ENCODE measurements at regions not wholly inside any gene's neighbourhood (a gene's known extent, or its start where the extent isn't known, plus 50 kb on each side); places are given as distances from the start of the nearest gene placed in this dataset.

DNA sequence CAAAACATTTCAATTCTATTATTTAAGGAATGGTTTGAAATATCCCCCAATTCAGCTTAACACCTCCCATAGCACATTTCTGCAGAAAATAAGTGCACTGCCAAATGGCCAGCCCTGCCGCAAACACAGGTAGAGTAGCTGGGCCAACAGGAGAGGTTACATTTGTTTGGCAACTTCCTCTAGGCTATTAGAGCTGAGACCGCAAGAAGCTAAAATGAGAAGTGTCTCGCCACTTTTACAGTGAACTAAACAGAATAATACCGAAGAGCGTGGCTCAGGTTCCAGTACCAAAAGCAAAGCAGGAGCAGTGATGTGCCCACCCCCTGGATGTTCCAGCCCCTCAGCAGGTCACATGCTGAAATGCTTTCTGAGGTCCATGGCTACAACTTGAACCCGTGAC, 154.5 kb upstream of the PKN2 start:
- H3K36me3 ChIP-seq (ENCODE audit: control insufficient read depth in 3 of 3, insufficient read depth in 3 of 3, low read length in 3 of 3) = no peaks in the 10 kb centered on the region
- no peak overlapping the region for H3K27ac ChIP-seq (ENCODE audit: low read depth, low read length)
- no peaks in the 10 kb centered on the region for H3K4me1 ChIP-seq (ENCODE audit: control insufficient read depth in 3 of 3, insufficient read depth in 3 of 3, low read length in 3 of 3)
- no peaks in the 10 kb centered on the region for H3K9me3 ChIP-seq (ENCODE audit: control insufficient read depth in 3 of 3, low read length in 3 of 3)
- H3K9ac ChIP-seq (ENCODE audit: low read depth in 1 of 3, low read length in 3 of 3) = no peak overlapping the region
- H3K27me3 ChIP-seq (ENCODE audit: control insufficient read depth in 3 of 3, insufficient read depth in 3 of 3, low read length in 3 of 3) = no peaks in the 10 kb centered on the region
- no peak overlapping the region for H3K4me3 ChIP-seq (ENCODE audit: low read length in 3 of 3)

DNA sequence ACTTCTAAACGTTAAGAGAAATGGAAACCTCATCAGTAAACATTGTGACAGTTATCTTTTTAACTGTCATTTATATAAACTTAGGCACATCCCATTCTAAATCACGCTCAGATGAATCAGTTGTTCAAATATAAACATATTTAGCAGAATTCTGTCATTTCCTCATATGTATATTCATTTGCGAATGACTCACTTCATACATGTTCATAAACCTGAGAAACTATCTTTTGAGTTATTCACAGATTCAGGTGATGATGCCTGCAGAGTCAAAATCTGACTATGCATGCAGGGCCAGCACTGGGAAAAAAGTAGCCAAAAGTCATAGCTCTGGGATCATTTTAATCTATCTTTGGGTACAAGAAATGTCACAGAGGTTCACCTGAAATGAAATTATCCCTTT, 153.8 kb upstream of the PKN2 start:
- Histone ChIP-seq H3K27me3 (ENCODE audit: control insufficient read depth in 3 of 3, insufficient read depth in 3 of 3, low read length in 3 of 3) (no peaks in the 10 kb centered on the region), H3K36me3 (ENCODE audit: control insufficient read depth in 3 of 3, insufficient read depth in 3 of 3, low read length in 3 of 3) (no peaks in the 10 kb centered on the region), H3K9me3 (ENCODE audit: control insufficient read depth in 3 of 3, low read length in 3 of 3) (no peaks in the 10 kb centered on the region), H3K27ac (ENCODE audit: low read depth, low read length) (no peak overlapping the region), H3K9ac (ENCODE audit: low read depth in 1 of 3, low read length in 3 of 3) (no peak overlapping the region), H3K4me1 (ENCODE audit: control insufficient read depth in 3 of 3, insufficient read depth in 3 of 3, low read length in 3 of 3) (no peaks in the 10 kb centered on the region), H3K4me3 (ENCODE audit: low read length in 3 of 3) (no peak overlapping the region)

DNA sequence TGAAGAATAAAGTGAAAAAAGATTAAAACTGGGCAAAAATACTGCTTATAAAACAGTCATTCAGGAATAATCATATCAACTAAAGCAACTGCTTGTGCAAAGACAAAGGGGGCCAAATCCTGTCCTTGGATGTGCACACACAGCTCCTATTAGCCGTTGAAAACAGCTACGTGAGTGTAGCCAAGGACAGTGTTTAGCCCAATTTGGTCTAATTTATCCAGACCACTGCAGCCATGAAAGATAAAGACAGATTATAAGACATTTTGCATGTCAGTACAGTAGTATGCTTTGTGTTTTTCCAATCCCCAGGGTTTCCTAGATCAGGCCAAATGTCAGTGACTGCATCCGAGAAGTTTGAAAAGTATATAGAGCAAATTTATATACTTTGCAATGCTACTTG, 146.3 kb upstream of the PKN2 start:
- H3K4me1 ChIP-seq (ENCODE audit: control insufficient read depth in 3 of 3, insufficient read depth in 3 of 3, low read length in 3 of 3) = no peaks in the 10 kb centered on the region
- H3K9ac ChIP-seq (ENCODE audit: low read depth in 1 of 3, low read length in 3 of 3) = no peak overlapping the region
- no peak overlapping the region for H3K27ac ChIP-seq (ENCODE audit: low read depth, low read length)
- no peaks in the 10 kb centered on the region for H3K27me3 ChIP-seq (ENCODE audit: control insufficient read depth in 3 of 3, insufficient read depth in 3 of 3, low read length in 3 of 3)
- H3K36me3 ChIP-seq (ENCODE audit: control insufficient read depth in 3 of 3, insufficient read depth in 3 of 3, low read length in 3 of 3) = no peaks in the 10 kb centered on the region
- H3K4me3 ChIP-seq (ENCODE audit: low read length in 3 of 3) = no peak overlapping the region
- no peaks in the 10 kb centered on the region for H3K9me3 ChIP-seq (ENCODE audit: control insufficient read depth in 3 of 3, low read length in 3 of 3)

DNA sequence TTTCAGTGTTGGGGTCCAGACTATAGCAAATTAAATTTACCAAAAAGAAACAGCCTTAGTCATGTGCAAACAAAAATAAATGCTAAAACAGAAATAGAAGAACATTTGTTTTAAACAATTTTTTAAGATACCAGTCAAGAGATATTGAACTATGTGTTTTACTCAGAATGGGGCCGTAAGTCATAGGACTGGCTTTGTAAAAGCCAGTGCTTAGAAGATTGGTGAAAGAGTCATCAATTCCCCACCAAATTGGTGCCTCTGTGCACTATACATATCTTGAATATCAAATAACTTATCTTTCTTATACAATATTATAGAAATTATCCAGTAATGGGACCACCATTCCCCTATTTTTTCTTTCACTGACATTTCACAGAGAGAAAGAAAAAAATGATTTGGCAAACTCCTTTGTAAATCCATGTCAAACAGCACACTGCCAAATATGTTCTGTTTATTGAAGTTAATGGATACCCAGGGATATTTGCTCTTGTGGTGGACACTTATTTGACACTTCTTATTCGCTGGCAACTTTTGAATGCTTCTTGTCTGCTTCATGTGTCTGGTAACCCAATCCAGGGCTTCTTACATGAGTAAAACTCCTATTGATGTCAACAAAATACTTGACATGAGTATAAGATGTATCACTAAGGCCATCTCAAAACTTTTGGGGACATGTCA, 145.7 kb upstream of the PKN2 start:
- no peak overlapping the region for H3K27ac ChIP-seq (ENCODE audit: low read depth, low read length)
- no peak overlapping the region for H3K9ac ChIP-seq (ENCODE audit: low read depth in 1 of 3, low read length in 3 of 3)
- no peaks in the 10 kb centered on the region for H3K27me3 ChIP-seq (ENCODE audit: control insufficient read depth in 3 of 3, insufficient read depth in 3 of 3, low read length in 3 of 3)
- no peaks in the 10 kb centered on the region for H3K9me3 ChIP-seq (ENCODE audit: control insufficient read depth in 3 of 3, low read length in 3 of 3)
- H3K36me3 ChIP-seq (ENCODE audit: control insufficient read depth in 3 of 3, insufficient read depth in 3 of 3, low read length in 3 of 3) = no peaks in the 10 kb centered on the region
- no peaks in the 10 kb centered on the region for H3K4me1 ChIP-seq (ENCODE audit: control insufficient read depth in 3 of 3, insufficient read depth in 3 of 3, low read length in 3 of 3)
- no peak overlapping the region for H3K4me3 ChIP-seq (ENCODE audit: low read length in 3 of 3)

DNA sequence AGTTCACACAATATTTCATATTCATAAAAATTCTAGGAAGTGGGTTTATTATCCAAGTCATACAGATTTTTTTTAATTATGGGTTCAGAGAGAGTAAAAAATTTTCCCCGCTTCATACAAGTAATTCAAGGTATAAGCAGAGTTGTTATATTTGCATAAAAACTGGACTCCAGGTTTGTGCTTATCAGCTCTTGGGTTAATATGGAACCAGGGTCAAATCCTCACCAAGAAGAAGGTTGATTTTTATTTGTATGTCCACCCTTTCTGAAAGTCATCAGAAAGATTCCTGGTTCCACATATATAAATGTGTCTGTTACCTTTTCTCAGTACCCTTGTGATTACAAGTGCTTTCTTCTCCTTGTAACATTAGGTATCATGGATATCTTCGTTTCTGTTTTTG, 143.8 kb upstream of the PKN2 start:
- H3K27me3 ChIP-seq (ENCODE audit: control insufficient read depth in 3 of 3, insufficient read depth in 3 of 3, low read length in 3 of 3) = no peaks in the 10 kb centered on the region

DNA sequence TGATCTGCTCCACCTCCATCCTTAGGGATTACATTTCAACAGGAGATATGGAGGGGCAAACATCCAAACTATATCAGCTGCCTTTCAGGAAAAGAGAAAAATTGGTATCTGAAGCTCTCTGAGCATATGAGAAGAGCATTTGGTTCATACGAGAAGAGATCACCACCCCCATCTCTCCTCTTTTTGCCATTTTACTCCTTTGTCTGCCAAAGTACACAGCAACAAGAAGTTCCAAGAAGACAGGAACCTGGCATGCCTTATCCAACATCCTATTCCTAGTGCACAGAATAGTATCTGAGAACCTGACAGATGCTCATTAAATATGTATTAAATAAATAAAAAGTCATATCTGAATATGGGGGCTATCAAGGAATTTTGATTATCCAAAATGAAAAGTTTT, 142.5 kb upstream of the PKN2 start:
- Histone ChIP-seq H3K36me3 (ENCODE audit: control insufficient read depth in 3 of 3, insufficient read depth in 3 of 3, low read length in 3 of 3) (no peaks in the 10 kb centered on the region), H3K27me3 (ENCODE audit: control insufficient read depth in 3 of 3, insufficient read depth in 3 of 3, low read length in 3 of 3) (no peaks in the 10 kb centered on the region), H3K9me3 (ENCODE audit: control insufficient read depth in 3 of 3, low read length in 3 of 3) (no peaks in the 10 kb centered on the region), H3K9ac (ENCODE audit: low read depth in 1 of 3, low read length in 3 of 3) (no peak overlapping the region), H3K4me3 (ENCODE audit: low read length in 3 of 3) (no peak overlapping the region), H3K4me1 (ENCODE audit: control insufficient read depth in 3 of 3, insufficient read depth in 3 of 3, low read length in 3 of 3) (no peaks in the 10 kb centered on the region), H3K27ac (ENCODE audit: low read depth, low read length) (no peak overlapping the region)

More for the DNA sequence above, 143.8 kb upstream of the PKN2 start:
- Histone ChIP-seq H3K9me3 (ENCODE audit: control insufficient read depth in 3 of 3, low read length in 3 of 3) (no peaks in the 10 kb centered on the region), H3K9ac (ENCODE audit: low read depth in 1 of 3, low read length in 3 of 3) (no peak overlapping the region), H3K4me3 (ENCODE audit: low read length in 3 of 3) (no peak overlapping the region), H3K4me1 (ENCODE audit: control insufficient read depth in 3 of 3, insufficient read depth in 3 of 3, low read length in 3 of 3) (no peaks in the 10 kb centered on the region), H3K36me3 (ENCODE audit: control insufficient read depth in 3 of 3, insufficient read depth in 3 of 3, low read length in 3 of 3) (no peaks in the 10 kb centered on the region), H3K27ac (ENCODE audit: low read depth, low read length) (no peak overlapping the region)

DNA sequence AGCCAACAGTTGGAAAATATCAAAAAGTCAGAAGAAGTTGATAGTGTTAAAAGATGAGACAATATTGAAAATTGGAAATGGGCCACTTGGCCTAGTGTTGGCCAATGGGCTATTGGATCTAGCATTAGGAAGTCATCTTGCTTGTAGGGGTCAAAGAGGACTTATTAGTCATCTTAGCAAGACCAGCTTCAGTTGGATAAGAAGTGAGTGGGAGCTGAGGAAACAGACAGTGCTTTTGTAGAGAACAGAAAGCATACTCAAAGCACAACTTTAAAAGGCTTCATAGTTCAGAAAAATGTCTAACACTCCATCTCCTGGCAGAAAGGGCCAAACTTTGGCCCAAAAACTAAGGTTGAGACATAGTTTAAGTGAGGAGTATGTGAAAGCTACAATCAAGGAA, 139.9 kb upstream of the PKN2 start:
- Histone ChIP-seq H3K27ac (ENCODE audit: low read depth, low read length) (no peak overlapping the region), H3K9me3 (ENCODE audit: control insufficient read depth in 3 of 3, low read length in 3 of 3) (no peaks in the 10 kb centered on the region), H3K27me3 (ENCODE audit: control insufficient read depth in 3 of 3, insufficient read depth in 3 of 3, low read length in 3 of 3) (no peaks in the 10 kb centered on the region), H3K36me3 (ENCODE audit: control insufficient read depth in 3 of 3, insufficient read depth in 3 of 3, low read length in 3 of 3) (no peaks in the 10 kb centered on the region), H3K9ac (ENCODE audit: low read depth in 1 of 3, low read length in 3 of 3) (no peak overlapping the region), H3K4me3 (ENCODE audit: low read length in 3 of 3) (no peak overlapping the region), H3K4me1 (ENCODE audit: control insufficient read depth in 3 of 3, insufficient read depth in 3 of 3, low read length in 3 of 3) (no peaks in the 10 kb centered on the region)

DNA sequence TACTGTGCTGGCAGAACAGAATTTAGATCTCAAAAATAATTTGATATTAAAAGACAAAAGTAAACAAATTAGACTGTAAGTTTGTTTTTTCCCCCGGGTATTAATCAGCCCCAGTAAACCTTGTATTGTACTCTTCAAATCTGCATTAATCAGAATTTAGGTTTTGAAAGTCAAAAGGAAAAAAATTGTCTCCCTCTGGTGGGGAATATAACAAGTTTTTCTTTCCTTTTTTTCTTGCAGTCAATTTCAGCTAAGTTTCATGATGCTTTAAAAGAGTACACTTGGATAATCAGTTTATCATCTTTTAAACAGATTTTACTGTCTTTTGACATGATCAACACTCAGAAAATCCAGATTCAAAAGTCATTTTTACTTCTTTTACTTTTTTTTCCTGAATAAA, 134.5 kb upstream of the PKN2 start:
- Histone ChIP-seq H3K36me3 (ENCODE audit: control insufficient read depth in 3 of 3, insufficient read depth in 3 of 3, low read length in 3 of 3) (no peaks in the 10 kb centered on the region), H3K4me1 (ENCODE audit: control insufficient read depth in 3 of 3, insufficient read depth in 3 of 3, low read length in 3 of 3) (no peaks in the 10 kb centered on the region), H3K27ac (ENCODE audit: low read depth, low read length) (no peak overlapping the region), H3K4me3 (ENCODE audit: low read length in 3 of 3) (no peak overlapping the region), H3K9me3 (ENCODE audit: control insufficient read depth in 3 of 3, low read length in 3 of 3) (no peaks in the 10 kb centered on the region), H3K9ac (ENCODE audit: low read depth in 1 of 3, low read length in 3 of 3) (no peak overlapping the region), H3K27me3 (ENCODE audit: control insufficient read depth in 3 of 3, insufficient read depth in 3 of 3, low read length in 3 of 3) (no peaks in the 10 kb centered on the region)

DNA sequence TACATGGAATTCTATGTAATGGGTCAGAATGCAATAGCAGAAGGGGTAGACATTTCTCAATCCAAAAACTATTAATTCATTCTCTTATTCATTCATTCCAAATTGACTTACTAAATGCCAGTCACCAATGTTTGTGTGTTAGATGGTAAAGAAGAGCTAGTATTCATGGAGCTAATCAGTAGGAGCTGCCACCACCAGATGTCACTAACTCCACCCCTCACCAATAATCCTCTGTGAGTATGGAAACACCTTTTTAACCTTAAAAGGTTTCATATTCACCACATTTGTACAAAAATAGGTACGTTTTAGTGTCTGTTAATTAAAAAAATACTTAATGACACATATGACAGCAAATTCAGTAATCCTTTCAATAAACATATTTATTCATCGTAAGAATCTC, 131.8 kb upstream of the PKN2 start:
- Histone ChIP-seq H3K27ac (ENCODE audit: low read depth, low read length) (no peak overlapping the region), H3K4me3 (ENCODE audit: low read length in 3 of 3) (no peak overlapping the region), H3K27me3 (ENCODE audit: control insufficient read depth in 3 of 3, insufficient read depth in 3 of 3, low read length in 3 of 3) (no peaks in the 10 kb centered on the region), H3K4me1 (ENCODE audit: control insufficient read depth in 3 of 3, insufficient read depth in 3 of 3, low read length in 3 of 3) (no peaks in the 10 kb centered on the region), H3K9me3 (ENCODE audit: control insufficient read depth in 3 of 3, low read length in 3 of 3) (no peaks in the 10 kb centered on the region), H3K36me3 (ENCODE audit: control insufficient read depth in 3 of 3, insufficient read depth in 3 of 3, low read length in 3 of 3) (no peaks in the 10 kb centered on the region), H3K9ac (ENCODE audit: low read depth in 1 of 3, low read length in 3 of 3) (no peak overlapping the region)

DNA sequence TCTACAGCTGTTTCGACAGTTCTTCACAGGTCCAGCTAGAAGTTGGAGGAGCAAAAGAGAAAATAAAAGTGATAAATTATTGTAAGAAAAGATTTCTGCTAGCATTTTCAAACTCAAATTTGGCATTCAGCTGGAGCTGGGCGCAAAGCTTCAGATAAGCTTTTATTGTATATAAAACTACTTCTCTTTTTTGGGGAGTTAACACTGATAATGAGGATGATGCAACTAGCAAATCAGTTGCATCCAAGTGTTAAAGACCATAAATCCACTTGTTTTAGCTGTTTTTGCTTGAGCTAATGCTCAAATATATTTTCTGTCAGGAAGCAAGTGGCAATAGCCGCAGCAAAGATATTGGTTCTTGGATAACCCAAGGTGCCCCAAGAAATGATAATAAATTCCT, 127.1 kb upstream of the PKN2 start:
- Histone ChIP-seq H3K4me3 (ENCODE audit: low read length in 3 of 3) (no peak overlapping the region), H3K9ac (ENCODE audit: low read depth in 1 of 3, low read length in 3 of 3) (no peak overlapping the region), H3K27ac (ENCODE audit: low read depth, low read length) (no peak overlapping the region)

DNA sequence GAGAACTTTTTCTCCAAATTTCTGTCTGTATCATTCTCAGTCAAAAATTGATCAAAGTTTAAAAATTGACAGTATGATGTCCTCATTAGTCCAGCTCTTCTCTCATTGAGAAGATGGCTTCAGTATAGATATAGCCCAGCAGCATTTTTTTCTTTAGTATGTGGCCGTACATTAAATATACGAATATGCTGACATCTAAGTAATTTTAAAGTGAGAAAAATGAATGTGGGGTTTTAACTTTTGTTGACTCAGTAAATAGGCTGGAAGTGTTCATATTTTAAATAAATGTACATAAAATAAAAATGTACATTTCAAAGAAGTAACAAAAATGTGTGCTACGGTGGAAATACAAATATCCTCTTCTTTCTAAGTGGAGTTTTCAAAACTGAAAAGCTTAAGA, 123.5 kb upstream of the PKN2 start:
- H3K27ac ChIP-seq (ENCODE audit: low read depth, low read length) = no peak overlapping the region
- no peaks in the 10 kb centered on the region for H3K9me3 ChIP-seq (ENCODE audit: control insufficient read depth in 3 of 3, low read length in 3 of 3)
- no peaks in the 10 kb centered on the region for H3K27me3 ChIP-seq (ENCODE audit: control insufficient read depth in 3 of 3, insufficient read depth in 3 of 3, low read length in 3 of 3)
- no peak overlapping the region for H3K9ac ChIP-seq (ENCODE audit: low read depth in 1 of 3, low read length in 3 of 3)
- H3K4me1 ChIP-seq (ENCODE audit: control insufficient read depth in 3 of 3, insufficient read depth in 3 of 3, low read length in 3 of 3) = no peaks in the 10 kb centered on the region
- H3K36me3 ChIP-seq (ENCODE audit: control insufficient read depth in 3 of 3, insufficient read depth in 3 of 3, low read length in 3 of 3) = no peaks in the 10 kb centered on the region
- no peak overlapping the region for H3K4me3 ChIP-seq (ENCODE audit: low read length in 3 of 3)

More for the DNA sequence above, 127.1 kb upstream of the PKN2 start:
- Histone ChIP-seq H3K4me1 (ENCODE audit: control insufficient read depth in 3 of 3, insufficient read depth in 3 of 3, low read length in 3 of 3) (no peaks in the 10 kb centered on the region), H3K9me3 (ENCODE audit: control insufficient read depth in 3 of 3, low read length in 3 of 3) (no peaks in the 10 kb centered on the region), H3K27me3 (ENCODE audit: control insufficient read depth in 3 of 3, insufficient read depth in 3 of 3, low read length in 3 of 3) (no peaks in the 10 kb centered on the region), H3K36me3 (ENCODE audit: control insufficient read depth in 3 of 3, insufficient read depth in 3 of 3, low read length in 3 of 3) (no peaks in the 10 kb centered on the region)

Measured in skeletal muscle tissue (tissue), 3 donors.